GM23338 (cell line): ENCODE measurements at regions not wholly inside any gene's neighbourhood (a gene's known extent, or its start where the extent isn't known, plus 50 kb on each side); places are given as distances from the start of the nearest gene placed in this dataset.

Source experiments
- ATAC-seq: fragments of 200-7000 bp; cut with Tn5 transposase; 3 replicates; pipeline ENCODE4 v1.9.1; 2020
- DNase-seq: peaks from one replicate; pipeline ENCODE4 v3.0.0-alpha.2; 2015; ENCODE audit warnings: low spot score
- H2AFZ ChIP-seq: fragments of 200-600 bp; sonication (generic); 2 replicates; pipeline ENCODE4 v1.8.0; 2016; ENCODE audit warnings: antibody characterized with exemption, mild to moderate bottlenecking, moderate library complexity
- H3F3A ChIP-seq: fragments of 200-600 bp; sonication (generic); replicated peaks from 2 replicates; pipeline ENCODE4 v1.8.0; 2017; ENCODE audit warnings: antibody characterized with exemption, mixed run types, low read depth
- H3K27ac ChIP-seq: fragments of 200-600 bp; sonication (generic); 2 replicates; pipeline ENCODE4 v1.6.1; 2016; ENCODE audit warnings: low read depth
- H3K27me3 ChIP-seq: fragments of 200-600 bp; sonication (generic); 2 replicates; pipeline ENCODE4 v1.8.0; 2016; ENCODE audit warnings: mild to moderate bottlenecking, mixed run types, moderate library complexity; ENCODE audit not compliant: insufficient read depth
- H3K36me3 ChIP-seq: fragments of 200-600 bp; sonication (generic); 2 replicates; pipeline ENCODE4 v1.8.0; 2016; ENCODE audit warnings: mild to moderate bottlenecking; ENCODE audit not compliant: insufficient read depth
- H3K4me1 ChIP-seq: fragments of 200-600 bp; sonication (generic); 2 replicates; pipeline ENCODE4 v1.8.0; 2016; ENCODE audit warnings: mild to moderate bottlenecking, moderate library complexity; ENCODE audit not compliant: insufficient read depth
- H3K4me2 ChIP-seq: fragments of 200-600 bp; sonication (generic); 2 replicates; pipeline ENCODE4 v1.7.1; 2017; ENCODE audit warnings: mixed run types
- H3K4me3 ChIP-seq: fragments of 200-600 bp; sonication (generic); 2 replicates; pipeline ENCODE4 v1.6.1; 2016; ENCODE audit warnings: mixed run types
- H3K79me2 ChIP-seq: fragments of 200-600 bp; sonication (generic); replicated peaks from 2 replicates; pipeline ENCODE4 v1.8.0; 2017; ENCODE audit warnings: mild to moderate bottlenecking; ENCODE audit not compliant: insufficient read depth
- H3K9me2 ChIP-seq: fragments of 200-600 bp; sonication (generic); 2 replicates; pipeline ENCODE4 v1.8.0; 2017; ENCODE audit not compliant: insufficient read depth
- H4K20me1 ChIP-seq: fragments of 200-600 bp; sonication (generic); replicated peaks from 2 replicates; pipeline ENCODE4 v1.8.0; 2017; ENCODE audit warnings: mild to moderate bottlenecking; ENCODE audit not compliant: insufficient read depth
- H3K27ac Mint-ChIP-seq: 2 replicates; pipeline ENCODE4 v1.8.0; 2020; ENCODE audit warnings: inconsistent platforms, mild to moderate bottlenecking, moderate library complexity, mixed read lengths
- H3K27me3 Mint-ChIP-seq: 3 replicates; pipeline ENCODE4 v1.8.0; 2022; ENCODE audit warnings: low read depth, mild to moderate bottlenecking, moderate library complexity, mixed read lengths, inconsistent platforms; ENCODE audit not compliant: insufficient read depth, poor library complexity
- H3K36me3 Mint-ChIP-seq: 3 replicates; pipeline ENCODE4 v1.8.0; 2021; ENCODE audit warnings: low read depth, mild to moderate bottlenecking, inconsistent platforms, moderate library complexity, mixed read lengths
- H3K4me1 Mint-ChIP-seq: 3 replicates; pipeline ENCODE4 v1.8.0; 2020; ENCODE audit warnings: mild to moderate bottlenecking, inconsistent platforms, mixed read lengths
- H3K4me3 Mint-ChIP-seq: 3 replicates; pipeline ENCODE4 v1.8.0; 2021; ENCODE audit warnings: moderate library complexity, mild to moderate bottlenecking, inconsistent platforms, mixed read lengths
- H3K9me3 Mint-ChIP-seq: 3 replicates; pipeline ENCODE4 v1.8.0; 2020; ENCODE audit warnings: moderate library complexity, mild to moderate bottlenecking, inconsistent platforms, mixed read lengths
- CREB1 ChIP-seq: fragments of 250-450 bp; sonication (Bioruptor Pico); IDR thresholded peaks from 2 replicates; pipeline ENCODE4 v1.5.0; 2020; ENCODE audit warnings: low read depth, mild to moderate bottlenecking, moderate library complexity
- EZH2 ChIP-seq: fragments of 200-600 bp; sonication (generic); IDR thresholded peaks from one replicate; pipeline ENCODE4 v1.8.0; 2017; ENCODE audit warnings: antibody characterized with exemption, mild to moderate bottlenecking, low read depth; ENCODE audit not compliant: unreplicated experiment
- EZH2phosphoT487 ChIP-seq: fragments of 200-600 bp; sonication (generic); IDR thresholded peaks from one replicate; pipeline ENCODE4 v1.8.1; 2018; ENCODE audit warnings: antibody characterized with exemption; ENCODE audit not compliant: unreplicated experiment
- JUNB ChIP-seq: IDR thresholded peaks from one replicate; pipeline ENCODE4 v1.6.1; 2016; ENCODE audit warnings: antibody characterized with exemption; ENCODE audit not compliant: unreplicated experiment
- NANOG ChIP-seq: IDR thresholded peaks from 2 replicates; pipeline ENCODE4 v1.6.1; 2016; ENCODE audit warnings: antibody characterized with exemption, borderline replicate concordance
- STAT1 ChIP-seq: IDR thresholded peaks from one replicate; pipeline ENCODE4 v1.6.1; 2016; ENCODE audit warnings: antibody characterized with exemption; ENCODE audit not compliant: unreplicated experiment
- ZNF114 ChIP-seq: fragments of 250-450 bp; sonication (Bioruptor Pico); IDR thresholded peaks from 2 replicates; pipeline ENCODE4 v1.5.0; 2020; ENCODE audit warnings: mild to moderate bottlenecking, moderate library complexity
- ZNF331 ChIP-seq: fragments of 250-450 bp; sonication (Bioruptor Pico); IDR thresholded peaks from 2 replicates; pipeline ENCODE4 v1.5.0; 2020; ENCODE audit warnings: low read depth, mild to moderate bottlenecking, moderate library complexity
- TF ChIP-seq, protein P1 (sequence below): fragments of 250-450 bp; sonication (Bioruptor Pico); IDR thresholded peaks from 2 replicates; pipeline ENCODE4 v1.5.0; 2020; ENCODE audit warnings: mild to moderate bottlenecking, moderate library complexity
- TF ChIP-seq, protein P2 (sequence below): IDR thresholded peaks from 2 replicates; pipeline ENCODE4 v1.6.1; 2016; ENCODE audit warnings: antibody characterized with exemption
- TF ChIP-seq, protein P3 (sequence below): IDR thresholded peaks from one replicate; pipeline ENCODE4 v1.6.1; 2018; ENCODE audit warnings: antibody characterized with exemption; ENCODE audit not compliant: unreplicated experiment
- TF ChIP-seq, protein P4 (sequence below), 2 experiments: fragments of 200-600 bp in 1 of 2; sonication (generic) in 1 of 2; conservative IDR thresholded peaks; 2 replicates each; pipeline versions ENCODE4 v1.5.1 to v1.6.1; 2016 to 2017; ENCODE audit warnings: antibody characterized with exemption in 2 of 2, low read depth in 2 of 2, mild to moderate bottlenecking in 2 of 2, moderate library complexity in 1 of 2

DNA sequence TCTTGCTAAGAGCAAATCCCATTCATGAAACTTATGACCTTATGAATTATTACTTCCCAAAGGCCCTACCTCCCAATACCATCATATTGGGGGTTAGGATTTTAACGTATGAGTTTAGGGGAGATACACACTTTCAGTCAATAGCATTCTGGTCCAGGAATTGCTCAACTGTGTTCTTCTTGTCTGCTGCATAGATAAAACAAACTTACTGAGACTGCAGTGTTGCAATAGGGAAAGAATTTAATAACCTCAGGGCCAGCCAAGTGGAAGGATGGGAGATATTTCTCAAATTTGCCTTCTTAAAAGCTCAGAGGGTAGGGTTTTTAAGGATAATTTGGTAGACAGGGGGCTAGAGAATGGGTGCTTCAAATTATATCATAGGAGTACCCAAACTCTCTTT lies 625.8 kb downstream of the OTOL1 start:
- H3K79me2 ChIP-seq = no peaks in the 10 kb centered on the region
- no peak overlapping the region for H3K27ac Mint-ChIP-seq
- no peaks in the 10 kb centered on the region for H3K36me3 Mint-ChIP-seq
- H3K9me3 Mint-ChIP-seq = no peaks in the 10 kb centered on the region
- H3K27me3 Mint-ChIP-seq = no peaks in the 10 kb centered on the region
- no peaks in the 10 kb centered on the region for H3K27me3 ChIP-seq
- ATAC-seq (no peak), DNase-seq (no peak)
- H3K27ac ChIP-seq = no peak overlapping the region
- TF ChIP-seq, protein P1, sequence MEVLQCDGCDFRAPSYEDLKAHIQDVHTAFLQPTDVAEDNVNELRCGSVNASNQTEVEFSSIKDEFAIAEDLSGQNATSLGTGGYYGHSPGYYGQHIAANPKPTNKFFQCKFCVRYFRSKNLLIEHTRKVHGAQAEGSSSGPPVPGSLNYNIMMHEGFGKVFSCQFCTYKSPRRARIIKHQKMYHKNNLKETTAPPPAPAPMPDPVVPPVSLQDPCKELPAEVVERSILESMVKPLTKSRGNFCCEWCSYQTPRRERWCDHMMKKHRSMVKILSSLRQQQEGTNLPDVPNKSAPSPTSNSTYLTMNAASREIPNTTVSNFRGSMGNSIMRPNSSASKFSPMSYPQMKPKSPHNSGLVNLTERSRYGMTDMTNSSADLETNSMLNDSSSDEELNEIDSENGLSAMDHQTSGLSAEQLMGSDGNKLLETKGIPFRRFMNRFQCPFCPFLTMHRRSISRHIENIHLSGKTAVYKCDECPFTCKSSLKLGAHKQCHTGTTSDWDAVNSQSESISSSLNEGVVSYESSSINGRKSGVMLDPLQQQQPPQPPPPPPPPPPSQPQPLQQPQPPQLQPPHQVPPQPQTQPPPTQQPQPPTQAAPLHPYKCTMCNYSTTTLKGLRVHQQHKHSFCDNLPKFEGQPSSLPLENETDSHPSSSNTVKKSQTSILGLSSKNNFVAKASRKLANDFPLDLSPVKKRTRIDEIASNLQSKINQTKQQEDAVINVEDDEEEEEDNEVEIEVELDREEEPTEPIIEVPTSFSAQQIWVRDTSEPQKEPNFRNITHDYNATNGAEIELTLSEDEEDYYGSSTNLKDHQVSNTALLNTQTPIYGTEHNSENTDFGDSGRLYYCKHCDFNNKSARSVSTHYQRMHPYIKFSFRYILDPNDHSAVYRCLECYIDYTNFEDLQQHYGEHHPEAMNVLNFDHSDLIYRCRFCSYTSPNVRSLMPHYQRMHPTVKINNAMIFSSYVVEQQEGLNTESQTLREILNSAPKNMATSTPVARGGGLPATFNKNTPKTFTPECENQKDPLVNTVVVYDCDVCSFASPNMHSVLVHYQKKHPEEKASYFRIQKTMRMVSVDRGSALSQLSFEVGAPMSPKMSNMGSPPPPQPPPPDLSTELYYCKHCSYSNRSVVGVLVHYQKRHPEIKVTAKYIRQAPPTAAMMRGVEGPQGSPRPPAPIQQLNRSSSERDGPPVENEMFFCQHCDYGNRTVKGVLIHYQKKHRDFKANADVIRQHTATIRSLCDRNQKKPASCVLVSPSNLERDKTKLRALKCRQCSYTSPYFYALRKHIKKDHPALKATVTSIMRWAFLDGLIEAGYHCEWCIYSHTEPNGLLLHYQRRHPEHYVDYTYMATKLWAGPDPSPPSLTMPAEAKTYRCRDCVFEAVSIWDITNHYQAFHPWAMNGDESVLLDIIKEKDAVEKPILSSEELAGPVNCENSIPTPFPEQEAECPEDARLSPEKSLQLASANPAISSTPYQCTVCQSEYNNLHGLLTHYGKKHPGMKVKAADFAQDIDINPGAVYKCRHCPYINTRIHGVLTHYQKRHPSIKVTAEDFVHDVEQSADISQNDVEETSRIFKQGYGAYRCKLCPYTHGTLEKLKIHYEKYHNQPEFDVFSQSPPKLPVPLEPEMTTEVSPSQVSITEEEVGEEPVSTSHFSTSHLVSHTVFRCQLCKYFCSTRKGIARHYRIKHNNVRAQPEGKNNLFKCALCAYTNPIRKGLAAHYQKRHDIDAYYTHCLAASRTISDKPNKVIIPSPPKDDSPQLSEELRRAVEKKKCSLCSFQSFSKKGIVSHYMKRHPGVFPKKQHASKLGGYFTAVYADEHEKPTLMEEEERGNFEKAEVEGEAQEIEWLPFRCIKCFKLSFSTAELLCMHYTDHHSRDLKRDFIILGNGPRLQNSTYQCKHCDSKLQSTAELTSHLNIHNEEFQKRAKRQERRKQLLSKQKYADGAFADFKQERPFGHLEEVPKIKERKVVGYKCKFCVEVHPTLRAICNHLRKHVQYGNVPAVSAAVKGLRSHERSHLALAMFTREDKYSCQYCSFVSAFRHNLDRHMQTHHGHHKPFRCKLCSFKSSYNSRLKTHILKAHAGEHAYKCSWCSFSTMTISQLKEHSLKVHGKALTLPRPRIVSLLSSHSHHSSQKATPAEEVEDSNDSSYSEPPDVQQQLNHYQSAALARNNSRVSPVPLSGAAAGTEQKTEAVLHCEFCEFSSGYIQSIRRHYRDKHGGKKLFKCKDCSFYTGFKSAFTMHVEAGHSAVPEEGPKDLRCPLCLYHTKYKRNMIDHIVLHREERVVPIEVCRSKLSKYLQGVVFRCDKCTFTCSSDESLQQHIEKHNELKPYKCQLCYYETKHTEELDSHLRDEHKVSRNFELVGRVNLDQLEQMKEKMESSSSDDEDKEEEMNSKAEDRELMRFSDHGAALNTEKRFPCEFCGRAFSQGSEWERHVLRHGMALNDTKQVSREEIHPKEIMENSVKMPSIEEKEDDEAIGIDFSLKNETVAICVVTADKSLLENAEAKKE (CRISPR knock-in tag) = no peak
- TF ChIP-seq ZNF114 (CRISPR knock-in tag) = no peak
- TF ChIP-seq, protein P2, sequence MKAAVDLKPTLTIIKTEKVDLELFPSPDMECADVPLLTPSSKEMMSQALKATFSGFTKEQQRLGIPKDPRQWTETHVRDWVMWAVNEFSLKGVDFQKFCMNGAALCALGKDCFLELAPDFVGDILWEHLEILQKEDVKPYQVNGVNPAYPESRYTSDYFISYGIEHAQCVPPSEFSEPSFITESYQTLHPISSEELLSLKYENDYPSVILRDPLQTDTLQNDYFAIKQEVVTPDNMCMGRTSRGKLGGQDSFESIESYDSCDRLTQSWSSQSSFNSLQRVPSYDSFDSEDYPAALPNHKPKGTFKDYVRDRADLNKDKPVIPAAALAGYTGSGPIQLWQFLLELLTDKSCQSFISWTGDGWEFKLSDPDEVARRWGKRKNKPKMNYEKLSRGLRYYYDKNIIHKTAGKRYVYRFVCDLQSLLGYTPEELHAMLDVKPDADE = no peak
- no peak for TF ChIP-seq CREB1 (CRISPR knock-in tag)
- no peak for TF ChIP-seq NANOG
- no peak for TF ChIP-seq JUNB
- TF ChIP-seq EZH2phosphoT487 = no peak
- TF ChIP-seq, protein P3, sequence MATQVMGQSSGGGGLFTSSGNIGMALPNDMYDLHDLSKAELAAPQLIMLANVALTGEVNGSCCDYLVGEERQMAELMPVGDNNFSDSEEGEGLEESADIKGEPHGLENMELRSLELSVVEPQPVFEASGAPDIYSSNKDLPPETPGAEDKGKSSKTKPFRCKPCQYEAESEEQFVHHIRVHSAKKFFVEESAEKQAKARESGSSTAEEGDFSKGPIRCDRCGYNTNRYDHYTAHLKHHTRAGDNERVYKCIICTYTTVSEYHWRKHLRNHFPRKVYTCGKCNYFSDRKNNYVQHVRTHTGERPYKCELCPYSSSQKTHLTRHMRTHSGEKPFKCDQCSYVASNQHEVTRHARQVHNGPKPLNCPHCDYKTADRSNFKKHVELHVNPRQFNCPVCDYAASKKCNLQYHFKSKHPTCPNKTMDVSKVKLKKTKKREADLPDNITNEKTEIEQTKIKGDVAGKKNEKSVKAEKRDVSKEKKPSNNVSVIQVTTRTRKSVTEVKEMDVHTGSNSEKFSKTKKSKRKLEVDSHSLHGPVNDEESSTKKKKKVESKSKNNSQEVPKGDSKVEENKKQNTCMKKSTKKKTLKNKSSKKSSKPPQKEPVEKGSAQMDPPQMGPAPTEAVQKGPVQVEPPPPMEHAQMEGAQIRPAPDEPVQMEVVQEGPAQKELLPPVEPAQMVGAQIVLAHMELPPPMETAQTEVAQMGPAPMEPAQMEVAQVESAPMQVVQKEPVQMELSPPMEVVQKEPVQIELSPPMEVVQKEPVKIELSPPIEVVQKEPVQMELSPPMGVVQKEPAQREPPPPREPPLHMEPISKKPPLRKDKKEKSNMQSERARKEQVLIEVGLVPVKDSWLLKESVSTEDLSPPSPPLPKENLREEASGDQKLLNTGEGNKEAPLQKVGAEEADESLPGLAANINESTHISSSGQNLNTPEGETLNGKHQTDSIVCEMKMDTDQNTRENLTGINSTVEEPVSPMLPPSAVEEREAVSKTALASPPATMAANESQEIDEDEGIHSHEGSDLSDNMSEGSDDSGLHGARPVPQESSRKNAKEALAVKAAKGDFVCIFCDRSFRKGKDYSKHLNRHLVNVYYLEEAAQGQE = no peak
- no peak for TF ChIP-seq EZH2
- no peak for TF ChIP-seq STAT1
- TF ChIP-seq, protein P4, sequence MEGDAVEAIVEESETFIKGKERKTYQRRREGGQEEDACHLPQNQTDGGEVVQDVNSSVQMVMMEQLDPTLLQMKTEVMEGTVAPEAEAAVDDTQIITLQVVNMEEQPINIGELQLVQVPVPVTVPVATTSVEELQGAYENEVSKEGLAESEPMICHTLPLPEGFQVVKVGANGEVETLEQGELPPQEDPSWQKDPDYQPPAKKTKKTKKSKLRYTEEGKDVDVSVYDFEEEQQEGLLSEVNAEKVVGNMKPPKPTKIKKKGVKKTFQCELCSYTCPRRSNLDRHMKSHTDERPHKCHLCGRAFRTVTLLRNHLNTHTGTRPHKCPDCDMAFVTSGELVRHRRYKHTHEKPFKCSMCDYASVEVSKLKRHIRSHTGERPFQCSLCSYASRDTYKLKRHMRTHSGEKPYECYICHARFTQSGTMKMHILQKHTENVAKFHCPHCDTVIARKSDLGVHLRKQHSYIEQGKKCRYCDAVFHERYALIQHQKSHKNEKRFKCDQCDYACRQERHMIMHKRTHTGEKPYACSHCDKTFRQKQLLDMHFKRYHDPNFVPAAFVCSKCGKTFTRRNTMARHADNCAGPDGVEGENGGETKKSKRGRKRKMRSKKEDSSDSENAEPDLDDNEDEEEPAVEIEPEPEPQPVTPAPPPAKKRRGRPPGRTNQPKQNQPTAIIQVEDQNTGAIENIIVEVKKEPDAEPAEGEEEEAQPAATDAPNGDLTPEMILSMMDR (conservative IDR thresholded peaks at IDR 0.05; ENCODE audit: low read depth in 2 of 2) = no peak
- TF ChIP-seq ZNF331 (CRISPR knock-in tag) = no peak
- no peak overlapping the region for H3K4me3 ChIP-seq
- H3K4me1 Mint-ChIP-seq = peaks cover 4% of the 10 kb centered on the region; the same call in 1 of the 3 replicates
- no peaks in the 10 kb centered on the region for H3F3A ChIP-seq
- no peak overlapping the region for H3K4me2 ChIP-seq
- no peaks in the 10 kb centered on the region for H4K20me1 ChIP-seq
- no peaks in the 10 kb centered on the region for H3K36me3 ChIP-seq
- H3K9me2 ChIP-seq = no peaks in the 10 kb centered on the region
- no peaks in the 10 kb centered on the region for H3K4me1 ChIP-seq
- no peak overlapping the region for H2AFZ ChIP-seq
- H3K4me3 Mint-ChIP-seq = no peak overlapping the region
